ENCODE measurements at regions not wholly inside any gene's neighbourhood (a gene's known extent, or its start where the extent isn't known, plus 50 kb on each side); places are given as distances from the start of the nearest gene placed in this dataset.
"Not testable (repeated sequence)": the region's sequence is repeated elsewhere in the genome, so short reads cannot be mapped to it uniquely, and the experiment has no call there.

- FAIRE-seq (no peak), DNase-seq (ENCODE audit: insufficient read length, low spot score) (no peak)
Observed at GRCh38 chr5:103391659-103392058, 133.1 kb downstream of the MACIR start.

GRCh38 chr5:103389846-103390245 lies 131.3 kb downstream of the MACIR start:
- no peak for DNase-seq (ENCODE audit: insufficient read length, low spot score)

GRCh38 chr5:103389357-103389756 lies 130.8 kb downstream of the MACIR start:
- FAIRE-seq: no peak
- no peak for DNase-seq (ENCODE audit: insufficient read length, low spot score)

More at GRCh38 chr5:103389846-103390245, 131.3 kb downstream of the MACIR start:
- no peak for FAIRE-seq

GRCh38 chr5:103385722-103386121 lies 127.2 kb downstream of the MACIR start:
- no peak for FAIRE-seq
- DNase-seq (ENCODE audit: insufficient read length, low spot score): no peak

GRCh38 chr5:103377638-103378037 lies 119.1 kb downstream of the MACIR start:
- DNase-seq (ENCODE audit: insufficient read length, low spot score); FAIRE-seq: not testable (repeated sequence)

GRCh38 chr5:103375863-103376591 lies 117.5 kb downstream of the MACIR start:
- DNase-seq (ENCODE audit: insufficient read length, low spot score) (no peak), FAIRE-seq (no peak)

GRCh38 chr5:103375350-103375749 lies 116.8 kb downstream of the MACIR start:
- FAIRE-seq (no peak), DNase-seq (ENCODE audit: insufficient read length, low spot score) (no peak)

- DNase-seq (ENCODE audit: insufficient read length, low spot score) (no peak), FAIRE-seq (no peak)
Observed at GRCh38 chr5:103374473-103374963, 116.0 kb downstream of the MACIR start.

GRCh38 chr5:103373597-103374472 lies 115.3 kb downstream of the MACIR start:
- DNase-seq (ENCODE audit: insufficient read length, low spot score): no peak
- FAIRE-seq: no peak

GRCh38 chr5:103371046-103371607 lies 112.6 kb downstream of the MACIR start:
- DNase-seq (ENCODE audit: insufficient read length, low spot score) (no peak), FAIRE-seq (no peak)

GRCh38 chr5:103369125-103370120 lies 110.9 kb downstream of the MACIR start:
- FAIRE-seq (no peak), DNase-seq (ENCODE audit: insufficient read length, low spot score) (no peak)

- FAIRE-seq (no peak), DNase-seq (ENCODE audit: insufficient read length, low spot score) (no peak)
Observed at GRCh38 chr5:103367702-103368101, 109.1 kb downstream of the MACIR start.

- no peak for FAIRE-seq
- DNase-seq (ENCODE audit: insufficient read length, low spot score): no peak
Observed at GRCh38 chr5:103366918-103367549, 108.5 kb downstream of the MACIR start.

GRCh38 chr5:103364074-103364473 lies 105.5 kb downstream of the MACIR start:
- no peak for FAIRE-seq
- no peak for DNase-seq (ENCODE audit: insufficient read length, low spot score)

GRCh38 chr5:103362211-103362610 lies 103.6 kb downstream of the MACIR start:
- no peak for DNase-seq (ENCODE audit: insufficient read length, low spot score)
- FAIRE-seq: no peak

- FAIRE-seq: no peak
- DNase-seq (ENCODE audit: insufficient read length, low spot score): no peak
Observed at GRCh38 chr5:103360475-103360874, 101.9 kb downstream of the MACIR start.

- FAIRE-seq: no peak
- DNase-seq (ENCODE audit: insufficient read length, low spot score): no peak
Observed at GRCh38 chr5:103358305-103358995, 99.9 kb downstream of the MACIR start.

GRCh38 chr5:103357636-103358035 lies 99.1 kb downstream of the MACIR start:
- FAIRE-seq (no peak), DNase-seq (ENCODE audit: insufficient read length, low spot score) (no peak)
